Upper lobe of left lung (tissue), 4 donors: ENCODE measurements at regions not wholly inside any gene's neighbourhood (a gene's known extent, or its start where the extent isn't known, plus 50 kb on each side); places are given as distances from the start of the nearest gene placed in this dataset.

Source experiments
- CTCF ChIP-seq, 6 experiments: fragments of 450-650 bp in 4 of 6; fragments of 200-600 bp in 2 of 6; sonication (generic) in 2 of 6; IDR thresholded peaks; one replicate each; pipeline ENCODE4 v1.5.1; 2016 to 2019; ENCODE audit warnings: antibody characterized with exemption in 6 of 6
- EP300 ChIP-seq, 4 donors: sonication (generic); formaldehyde crosslinking; IDR thresholded peaks; one replicate each; pipeline ENCODE4 v1.5.1; 2017; ENCODE audit warnings: antibody characterized with exemption in 4 of 4, control low read depth in 2 of 4
- POLR2A ChIP-seq, 4 donors: fragments of 450-650 bp; IDR thresholded peaks; one replicate each; pipeline ENCODE4 v1.5.1; 2016 to 2017; ENCODE audit warnings: antibody characterized with exemption in 4 of 4, mild to moderate bottlenecking in 2 of 4
- POLR2AphosphoS5 ChIP-seq, 2 donors: sonication (generic); formaldehyde crosslinking; IDR thresholded peaks; one replicate each; pipeline ENCODE4 v1.5.1; 2017; ENCODE audit warnings: antibody characterized with exemption in 2 of 2

GRCh38 chr15:87733977-87734376 lies 522.6 kb downstream of the NTRK3 start:
- TF ChIP-seq CTCF (IDR thresholded peaks at IDR 0.05): no peak
- no peak for TF ChIP-seq EP300 (IDR thresholded peaks at IDR 0.05)
- TF ChIP-seq POLR2A (IDR thresholded peaks at IDR 0.05): no peak
- TF ChIP-seq POLR2AphosphoS5 (IDR thresholded peaks at IDR 0.05): no peak
